ENCODE measurements at regions not wholly inside any gene's neighbourhood (a gene's known extent, or its start where the extent isn't known, plus 50 kb on each side); places are given as distances from the start of the nearest gene placed in this dataset.

GRCh38 chr1:185440877-185441276, 123.8 kb upstream of the IVNS1ABP start:
- no peak overlapping the region for H3K4me3 ChIP-seq (ENCODE audit: low read depth in 1 of 2, low read length in 2 of 2)
- H3K36me3 ChIP-seq (ENCODE audit: insufficient read depth, low read length), result no peaks in the 10 kb centered on the region
- no peak for TF ChIP-seq CTCF (IDR thresholded peaks at IDR 0.05; ENCODE audit: borderline replicate concordance, extremely low read depth, low read length, poor library complexity, severe bottlenecking)
- no peak for TF ChIP-seq EZH2 (IDR thresholded peaks at IDR 0.05; ENCODE audit: borderline replicate concordance, low read depth, low read length, severe bottlenecking)
- no peak overlapping the region for H3K4me2 ChIP-seq (ENCODE audit: insufficient read depth, low read length)
- ATAC-seq (ENCODE audit: insufficient read depth, low read depth), result no peak
- no peaks in the 10 kb centered on the region for H4K20me1 ChIP-seq (ENCODE audit: insufficient read depth, low read length)
- no peak overlapping the region for H2AFZ ChIP-seq (ENCODE audit: low read depth, low read length)
- no peaks in the 10 kb centered on the region for H3K9me3 ChIP-seq (ENCODE audit: insufficient read depth, low read length, severe bottlenecking)
- DNase-seq, result no peak
- H3K4me1 ChIP-seq (ENCODE audit: insufficient read depth, low read length), result no peaks in the 10 kb centered on the region
- no peak overlapping the region for H3K27ac ChIP-seq (ENCODE audit: low read length)
- H3K79me2 ChIP-seq (ENCODE audit: insufficient read depth, low read length), result no peaks in the 10 kb centered on the region
- no peaks in the 10 kb centered on the region for H3K27me3 ChIP-seq (ENCODE audit: insufficient read depth, low read length, poor library complexity)
- H3K9ac ChIP-seq (ENCODE audit: low read depth, low read length), result no peak overlapping the region

- Histone ChIP-seq H3K4me3 (ENCODE audit: low read depth in 1 of 2, low read length in 2 of 2) (no peak overlapping the region), H4K20me1 (ENCODE audit: insufficient read depth, low read length) (no peaks in the 10 kb centered on the region), H3K27ac (ENCODE audit: low read length) (no peak overlapping the region), H3K36me3 (ENCODE audit: insufficient read depth, low read length) (no peaks in the 10 kb centered on the region), H3K4me1 (ENCODE audit: insufficient read depth, low read length) (no peaks in the 10 kb centered on the region), H3K9ac (ENCODE audit: low read depth, low read length) (no peak overlapping the region), H3K79me2 (ENCODE audit: insufficient read depth, low read length) (no peaks in the 10 kb centered on the region), H3K9me3 (ENCODE audit: insufficient read depth, low read length, severe bottlenecking) (no peaks in the 10 kb centered on the region), H3K4me2 (ENCODE audit: insufficient read depth, low read length) (no peak overlapping the region), H2AFZ (ENCODE audit: low read depth, low read length) (no peak overlapping the region), H3K27me3 (ENCODE audit: insufficient read depth, low read length, poor library complexity) (no peaks in the 10 kb centered on the region)
- ATAC-seq (ENCODE audit: insufficient read depth, low read depth) (no peak), DNase-seq (no peak)
- TF ChIP-seq EZH2 (IDR thresholded peaks at IDR 0.05; ENCODE audit: borderline replicate concordance, low read depth, low read length, severe bottlenecking) (no peak), CTCF (IDR thresholded peaks at IDR 0.05; ENCODE audit: borderline replicate concordance, extremely low read depth, low read length, poor library complexity, severe bottlenecking) (no peak)
These were observed 122.8 kb upstream of the IVNS1ABP start for GRCh38 chr1:185439727-185440415.

- H3K4me1 ChIP-seq (ENCODE audit: insufficient read depth, low read length), result no peaks in the 10 kb centered on the region
- H3K9ac ChIP-seq (ENCODE audit: low read depth, low read length), result no peak overlapping the region
- no peaks in the 10 kb centered on the region for H4K20me1 ChIP-seq (ENCODE audit: insufficient read depth, low read length)
- no peak overlapping the region for H3K4me3 ChIP-seq (ENCODE audit: low read depth in 1 of 2, low read length in 2 of 2)
- no peak for TF ChIP-seq EZH2 (IDR thresholded peaks at IDR 0.05; ENCODE audit: borderline replicate concordance, low read depth, low read length, severe bottlenecking)
- TF ChIP-seq CTCF (IDR thresholded peaks at IDR 0.05; ENCODE audit: borderline replicate concordance, extremely low read depth, low read length, poor library complexity, severe bottlenecking), result no peak
- no peak for ATAC-seq (ENCODE audit: insufficient read depth, low read depth)
- H3K27me3 ChIP-seq (ENCODE audit: insufficient read depth, low read length, poor library complexity), result no peaks in the 10 kb centered on the region
- no peaks in the 10 kb centered on the region for H3K9me3 ChIP-seq (ENCODE audit: insufficient read depth, low read length, severe bottlenecking)
- H3K27ac ChIP-seq (ENCODE audit: low read length), result no peak overlapping the region
- no peak for DNase-seq
- no peak overlapping the region for H3K4me2 ChIP-seq (ENCODE audit: insufficient read depth, low read length)
- no peaks in the 10 kb centered on the region for H3K79me2 ChIP-seq (ENCODE audit: insufficient read depth, low read length)
- no peaks in the 10 kb centered on the region for H3K36me3 ChIP-seq (ENCODE audit: insufficient read depth, low read length)
- H2AFZ ChIP-seq (ENCODE audit: low read depth, low read length), result no peak overlapping the region
These were observed 121.9 kb upstream of the IVNS1ABP start for GRCh38 chr1:185438936-185439335.
